ENCODE measurements at regions not wholly inside any gene's neighbourhood (a gene's known extent, or its start where the extent isn't known, plus 50 kb on each side); places are given as distances from the start of the nearest gene placed in this dataset.

DNA sequence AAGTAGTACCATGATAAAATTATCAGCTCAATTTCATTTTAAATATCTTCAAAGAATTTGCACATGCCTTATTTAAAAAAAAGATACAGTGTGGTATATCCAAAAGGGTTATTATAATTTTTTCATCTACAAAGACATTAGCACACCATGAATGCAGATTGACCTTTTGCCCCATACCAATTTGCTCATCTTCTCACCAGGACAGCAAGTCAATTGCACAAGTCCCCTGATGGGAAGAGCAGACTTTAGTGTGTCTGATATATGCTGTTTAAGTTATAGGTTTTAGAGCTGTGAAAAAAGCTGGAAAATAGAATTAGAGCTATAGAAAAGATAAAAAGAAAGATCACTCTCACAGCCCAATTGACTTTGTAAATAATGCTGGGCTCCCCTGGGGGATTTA is 325.8 kb upstream of the CDH6 start:
- TF ChIP-seq, protein P1, sequence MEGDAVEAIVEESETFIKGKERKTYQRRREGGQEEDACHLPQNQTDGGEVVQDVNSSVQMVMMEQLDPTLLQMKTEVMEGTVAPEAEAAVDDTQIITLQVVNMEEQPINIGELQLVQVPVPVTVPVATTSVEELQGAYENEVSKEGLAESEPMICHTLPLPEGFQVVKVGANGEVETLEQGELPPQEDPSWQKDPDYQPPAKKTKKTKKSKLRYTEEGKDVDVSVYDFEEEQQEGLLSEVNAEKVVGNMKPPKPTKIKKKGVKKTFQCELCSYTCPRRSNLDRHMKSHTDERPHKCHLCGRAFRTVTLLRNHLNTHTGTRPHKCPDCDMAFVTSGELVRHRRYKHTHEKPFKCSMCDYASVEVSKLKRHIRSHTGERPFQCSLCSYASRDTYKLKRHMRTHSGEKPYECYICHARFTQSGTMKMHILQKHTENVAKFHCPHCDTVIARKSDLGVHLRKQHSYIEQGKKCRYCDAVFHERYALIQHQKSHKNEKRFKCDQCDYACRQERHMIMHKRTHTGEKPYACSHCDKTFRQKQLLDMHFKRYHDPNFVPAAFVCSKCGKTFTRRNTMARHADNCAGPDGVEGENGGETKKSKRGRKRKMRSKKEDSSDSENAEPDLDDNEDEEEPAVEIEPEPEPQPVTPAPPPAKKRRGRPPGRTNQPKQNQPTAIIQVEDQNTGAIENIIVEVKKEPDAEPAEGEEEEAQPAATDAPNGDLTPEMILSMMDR (conservative IDR thresholded peaks at IDR 0.05; ENCODE audit: low read length), result no peak
- no peak for TF ChIP-seq EZH2phosphoT487 (IDR thresholded peaks at IDR 0.05; ENCODE audit: borderline replicate concordance, low read depth, low read length)
- ChIA-PET CTCF (ENCODE audit: unreplicated experiment) (no interaction called here), POLR2A (interaction anchor here (0.6 to 1.5 kb wide), 2 partner anchors 8 to 130 kb away, joined by 3 to 4 read pairs; no protein-coding TSS in a partner anchor)
- no peak for DNase-seq (ENCODE audit: low spot score)
- H3K4me3 ChIP-seq (ENCODE audit: low read depth, low read length, poor library complexity, severe bottlenecking), result no peak overlapping the region
- no peaks in the 10 kb centered on the region for H3K36me3 ChIP-seq (ENCODE audit: insufficient read depth, low read length)
- H3K4me2 ChIP-seq (ENCODE audit: low read length), result no peak overlapping the region
- intact Hi-C loops (cut with micrococcal nuclease; ENCODE audit: unreplicated experiment), result no loop called here
- H3K79me2 ChIP-seq (ENCODE audit: insufficient read depth, low read depth, low read length), result no peaks in the 10 kb centered on the region
- H3K27ac ChIP-seq (ENCODE audit: low read depth, low read length, poor library complexity, severe bottlenecking), result no peak overlapping the region
- H3K4me1 ChIP-seq (ENCODE audit: insufficient read depth, low read length, poor library complexity, severe bottlenecking), result no peaks in the 10 kb centered on the region
- H4K20me1 ChIP-seq (ENCODE audit: insufficient read depth, low read length), result no peaks in the 10 kb centered on the region
- no peaks in the 10 kb centered on the region for H3K9me3 ChIP-seq (ENCODE audit: low read length)
- BruUV-seq (replicated peaks), result no TSS peak
- no peaks in the 10 kb centered on the region for H3K9me2 ChIP-seq (ENCODE audit: insufficient read depth, low read length)
- H2AFZ ChIP-seq (ENCODE audit: low read length), result no peak overlapping the region

DNA sequence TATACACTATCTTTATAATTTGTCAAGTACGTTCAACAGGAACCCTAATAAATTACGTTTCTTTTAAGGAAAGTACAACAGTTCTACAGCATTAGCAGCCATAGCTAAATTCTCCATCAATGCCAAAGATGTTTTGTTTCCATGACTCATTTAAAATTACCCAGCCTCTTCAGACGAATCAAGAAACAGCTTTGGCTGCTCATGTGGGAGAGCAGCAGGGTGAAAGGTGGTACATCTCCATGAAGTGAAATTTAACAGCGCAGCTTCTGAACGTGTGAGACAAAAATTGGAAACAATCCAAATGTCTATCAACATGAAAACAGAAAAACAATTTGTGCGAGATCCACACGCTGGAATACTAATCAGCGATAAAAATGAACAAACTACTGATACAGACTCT is 327.3 kb upstream of the CDH6 start:
- CTCF ChIA-PET (ENCODE audit: unreplicated experiment), result no interaction called here

DNA sequence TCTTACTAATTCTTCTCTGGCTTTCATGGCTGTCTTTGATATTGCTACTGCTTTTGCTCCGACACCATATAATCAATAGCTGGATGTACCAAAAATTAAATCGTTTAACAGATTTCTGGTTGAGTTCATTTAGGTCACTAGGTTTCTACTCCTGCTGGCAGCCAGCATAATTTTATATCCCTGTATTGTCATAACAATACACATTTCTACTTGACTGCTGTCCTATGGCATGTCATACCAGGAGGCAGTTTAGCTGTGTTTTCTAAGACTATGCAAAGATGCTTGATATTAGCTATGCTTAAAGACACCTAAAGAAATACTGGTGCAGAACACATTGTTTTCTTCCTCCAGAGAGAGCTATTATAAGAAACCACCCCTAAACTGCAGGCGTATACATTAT is 337.2 kb upstream of the CDH6 start:
- Histone ChIP-seq H3K4me1 (ENCODE audit: insufficient read depth, low read length, poor library complexity, severe bottlenecking) (no peaks in the 10 kb centered on the region), H3K79me2 (ENCODE audit: insufficient read depth, low read depth, low read length) (no peaks in the 10 kb centered on the region), H3K9me3 (ENCODE audit: low read length) (no peaks in the 10 kb centered on the region), H3K4me2 (ENCODE audit: low read length) (no peak overlapping the region), H3K4me3 (ENCODE audit: low read depth, low read length, poor library complexity, severe bottlenecking) (no peak overlapping the region), H2AFZ (ENCODE audit: low read length) (no peak overlapping the region), H3K36me3 (ENCODE audit: insufficient read depth, low read length) (no peaks in the 10 kb centered on the region), H4K20me1 (ENCODE audit: insufficient read depth, low read length) (no peaks in the 10 kb centered on the region), H3K27ac (ENCODE audit: low read depth, low read length, poor library complexity, severe bottlenecking) (no peak overlapping the region), H3K9me2 (ENCODE audit: insufficient read depth, low read length) (no peaks in the 10 kb centered on the region)
- POLR2A ChIA-PET, result interaction anchor here (0.6 kb wide), 1 partner anchor 58 kb away, joined by 3 read pairs; no protein-coding TSS in a partner anchor
- CTCF ChIA-PET (ENCODE audit: unreplicated experiment), result no interaction called here
- TF ChIP-seq, protein P1 (conservative IDR thresholded peaks at IDR 0.05; ENCODE audit: low read length), result no peak
- no peak for TF ChIP-seq EZH2phosphoT487 (IDR thresholded peaks at IDR 0.05; ENCODE audit: borderline replicate concordance, low read depth, low read length)
- DNase-seq (ENCODE audit: low spot score), result no peak
- no TSS peak for BruUV-seq (replicated peaks)
- intact Hi-C loops (cut with micrococcal nuclease; ENCODE audit: unreplicated experiment), result no loop called here

More for the DNA sequence above, 327.3 kb upstream of the CDH6 start:
- H3K4me2 ChIP-seq (ENCODE audit: low read length), result no peak overlapping the region
- no peaks in the 10 kb centered on the region for H3K79me2 ChIP-seq (ENCODE audit: insufficient read depth, low read depth, low read length)
- POLR2A ChIA-PET, result interaction anchor here (0.6 kb wide), 1 partner anchor 564 kb away, joined by 3 read pairs; no protein-coding TSS in a partner anchor
- no peaks in the 10 kb centered on the region for H3K9me2 ChIP-seq (ENCODE audit: insufficient read depth, low read length)
- H3K4me3 ChIP-seq (ENCODE audit: low read depth, low read length, poor library complexity, severe bottlenecking), result no peak overlapping the region
- no peak for DNase-seq (ENCODE audit: low spot score)
- no TSS peak for BruUV-seq (replicated peaks)
- TF ChIP-seq, protein P1 (conservative IDR thresholded peaks at IDR 0.05; ENCODE audit: low read length), result no peak
- no peak for TF ChIP-seq EZH2phosphoT487 (IDR thresholded peaks at IDR 0.05; ENCODE audit: borderline replicate concordance, low read depth, low read length)
- no peak overlapping the region for H2AFZ ChIP-seq (ENCODE audit: low read length)
- no peaks in the 10 kb centered on the region for H3K4me1 ChIP-seq (ENCODE audit: insufficient read depth, low read length, poor library complexity, severe bottlenecking)
- no peaks in the 10 kb centered on the region for H3K36me3 ChIP-seq (ENCODE audit: insufficient read depth, low read length)
- no peak overlapping the region for H3K27ac ChIP-seq (ENCODE audit: low read depth, low read length, poor library complexity, severe bottlenecking)
- intact Hi-C loops (cut with micrococcal nuclease; ENCODE audit: unreplicated experiment), result no loop called here
- H3K9me3 ChIP-seq (ENCODE audit: low read length), result no peaks in the 10 kb centered on the region
- H4K20me1 ChIP-seq (ENCODE audit: insufficient read depth, low read length), result no peaks in the 10 kb centered on the region

Data from OCI-LY7 (cell line).